ENCODE measurements at regions not wholly inside any gene's neighbourhood (a gene's known extent, or its start where the extent isn't known, plus 50 kb on each side); places are given as distances from the start of the nearest gene placed in this dataset.

DNA sequence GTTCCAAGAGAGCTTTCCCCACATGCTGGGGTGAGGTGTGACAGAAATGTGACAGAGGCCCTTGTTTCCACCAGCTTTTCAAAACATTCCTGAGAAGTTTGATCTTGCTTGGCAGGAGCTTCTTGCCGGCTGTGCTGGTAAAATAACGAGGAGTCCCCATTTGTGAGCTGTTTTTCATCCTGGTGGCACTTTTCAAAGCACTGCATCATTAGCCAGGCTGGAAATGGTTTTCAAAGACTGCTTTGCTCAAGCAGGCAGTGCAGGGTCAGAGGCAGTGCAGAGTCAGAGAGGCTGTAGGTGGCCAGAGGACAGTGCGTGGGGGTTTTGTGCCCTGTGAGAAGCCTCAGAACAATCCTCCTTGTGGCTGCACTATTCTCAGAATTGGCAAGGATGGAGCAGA, 75.8 kb upstream of the KCNA3 start:
- TF ChIP-seq, protein P1, sequence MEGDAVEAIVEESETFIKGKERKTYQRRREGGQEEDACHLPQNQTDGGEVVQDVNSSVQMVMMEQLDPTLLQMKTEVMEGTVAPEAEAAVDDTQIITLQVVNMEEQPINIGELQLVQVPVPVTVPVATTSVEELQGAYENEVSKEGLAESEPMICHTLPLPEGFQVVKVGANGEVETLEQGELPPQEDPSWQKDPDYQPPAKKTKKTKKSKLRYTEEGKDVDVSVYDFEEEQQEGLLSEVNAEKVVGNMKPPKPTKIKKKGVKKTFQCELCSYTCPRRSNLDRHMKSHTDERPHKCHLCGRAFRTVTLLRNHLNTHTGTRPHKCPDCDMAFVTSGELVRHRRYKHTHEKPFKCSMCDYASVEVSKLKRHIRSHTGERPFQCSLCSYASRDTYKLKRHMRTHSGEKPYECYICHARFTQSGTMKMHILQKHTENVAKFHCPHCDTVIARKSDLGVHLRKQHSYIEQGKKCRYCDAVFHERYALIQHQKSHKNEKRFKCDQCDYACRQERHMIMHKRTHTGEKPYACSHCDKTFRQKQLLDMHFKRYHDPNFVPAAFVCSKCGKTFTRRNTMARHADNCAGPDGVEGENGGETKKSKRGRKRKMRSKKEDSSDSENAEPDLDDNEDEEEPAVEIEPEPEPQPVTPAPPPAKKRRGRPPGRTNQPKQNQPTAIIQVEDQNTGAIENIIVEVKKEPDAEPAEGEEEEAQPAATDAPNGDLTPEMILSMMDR (tag by site-specific recombination; IDR thresholded peaks at IDR 0.05) = no peak
- TF ChIP-seq, protein P2, sequence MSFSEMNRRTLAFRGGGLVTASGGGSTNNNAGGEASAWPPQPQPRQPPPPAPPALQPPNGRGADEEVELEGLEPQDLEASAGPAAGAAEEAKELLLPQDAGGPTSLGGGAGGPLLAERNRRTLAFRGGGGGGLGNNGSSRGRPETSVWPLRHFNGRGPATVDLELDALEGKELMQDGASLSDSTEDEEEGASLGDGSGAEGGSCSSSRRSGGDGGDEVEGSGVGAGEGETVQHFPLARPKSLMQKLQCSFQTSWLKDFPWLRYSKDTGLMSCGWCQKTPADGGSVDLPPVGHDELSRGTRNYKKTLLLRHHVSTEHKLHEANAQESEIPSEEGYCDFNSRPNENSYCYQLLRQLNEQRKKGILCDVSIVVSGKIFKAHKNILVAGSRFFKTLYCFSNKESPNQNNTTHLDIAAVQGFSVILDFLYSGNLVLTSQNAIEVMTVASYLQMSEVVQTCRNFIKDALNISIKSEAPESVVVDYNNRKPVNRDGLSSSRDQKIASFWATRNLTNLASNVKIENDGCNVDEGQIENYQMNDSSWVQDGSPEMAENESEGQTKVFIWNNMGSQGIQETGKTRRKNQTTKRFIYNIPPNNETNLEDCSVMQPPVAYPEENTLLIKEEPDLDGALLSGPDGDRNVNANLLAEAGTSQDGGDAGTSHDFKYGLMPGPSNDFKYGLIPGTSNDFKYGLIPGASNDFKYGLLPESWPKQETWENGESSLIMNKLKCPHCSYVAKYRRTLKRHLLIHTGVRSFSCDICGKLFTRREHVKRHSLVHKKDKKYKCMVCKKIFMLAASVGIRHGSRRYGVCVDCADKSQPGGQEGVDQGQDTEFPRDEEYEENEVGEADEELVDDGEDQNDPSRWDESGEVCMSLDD (tag by site-specific recombination; IDR thresholded peaks at IDR 0.05) = no peak
- no peak for TF ChIP-seq BCL11A (tag by site-specific recombination; IDR thresholded peaks at IDR 0.05; ENCODE audit: low read depth)
- TF ChIP-seq ZNF16 (tag by site-specific recombination; IDR thresholded peaks at IDR 0.05; ENCODE audit: low read depth) = no peak
- no peak for TF ChIP-seq PRDM10 (tag by site-specific recombination; IDR thresholded peaks at IDR 0.05)
- no peak for TF ChIP-seq ATF2 (tag by site-specific recombination; IDR thresholded peaks at IDR 0.05; ENCODE audit: low read depth)
- TF ChIP-seq, protein P3, sequence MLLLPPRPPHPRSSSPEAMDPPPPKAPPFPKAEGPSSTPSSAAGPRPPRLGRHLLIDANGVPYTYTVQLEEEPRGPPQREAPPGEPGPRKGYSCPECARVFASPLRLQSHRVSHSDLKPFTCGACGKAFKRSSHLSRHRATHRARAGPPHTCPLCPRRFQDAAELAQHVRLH (tag by site-specific recombination; IDR thresholded peaks at IDR 0.05) = no peak
- TF ChIP-seq ZNF155 (tag by site-specific recombination; IDR thresholded peaks at IDR 0.05) = no peak
- TF ChIP-seq IKZF3 (tag by site-specific recombination; IDR thresholded peaks at IDR 0.05) = no peak
- TF ChIP-seq, protein P4, sequence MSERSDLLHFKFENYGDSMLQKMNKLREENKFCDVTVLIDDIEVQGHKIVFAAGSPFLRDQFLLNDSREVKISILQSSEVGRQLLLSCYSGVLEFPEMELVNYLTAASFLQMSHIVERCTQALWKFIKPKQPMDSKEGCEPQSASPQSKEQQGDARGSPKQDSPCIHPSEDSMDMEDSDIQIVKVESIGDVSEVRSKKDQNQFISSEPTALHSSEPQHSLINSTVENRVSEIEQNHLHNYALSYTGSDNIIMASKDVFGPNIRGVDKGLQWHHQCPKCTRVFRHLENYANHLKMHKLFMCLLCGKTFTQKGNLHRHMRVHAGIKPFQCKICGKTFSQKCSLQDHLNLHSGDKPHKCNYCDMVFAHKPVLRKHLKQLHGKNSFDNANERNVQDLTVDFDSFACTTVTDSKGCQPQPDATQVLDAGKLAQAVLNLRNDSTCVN (tag by site-specific recombination; optimal IDR thresholded peaks at IDR 0.05) = no peak
- no peak for TF ChIP-seq ZNF324 (tag by site-specific recombination; IDR thresholded peaks at IDR 0.05)
- TF ChIP-seq ZNF544 (tag by site-specific recombination; IDR thresholded peaks at IDR 0.05) = no peak
- no peak for TF ChIP-seq ZNF843 (tag by site-specific recombination; IDR thresholded peaks at IDR 0.05)
- no peak for TF ChIP-seq ZNF677 (tag by site-specific recombination; IDR thresholded peaks at IDR 0.05)

Data from HEK293 (cell line).